ENCODE measurements at regions not wholly inside any gene's neighbourhood (a gene's known extent, or its start where the extent isn't known, plus 50 kb on each side); places are given as distances from the start of the nearest gene placed in this dataset.

GRCh38 chr13:39916330-39916729, 260.9 kb downstream of the COG6 start:
- CTCF ChIA-PET (ENCODE audit: low intra/inter-chr PET ratio), result no interaction called here
- TF ChIP-seq NCOA2 (IDR thresholded peaks at IDR 0.05; ENCODE audit: partially characterized antibody in 2 of 2), result no peak
- no peak for TF ChIP-seq CCNT2 (IDR thresholded peaks at IDR 0.05; ENCODE audit: borderline replicate concordance, extremely low read depth, insufficient read length, low read depth, low read length)
- TF ChIP-seq ZMIZ1 (IDR thresholded peaks at IDR 0.05; ENCODE audit: low read depth in 2 of 2, low read length in 2 of 2), result no peak
- TF ChIP-seq L3MBTL2 (IDR thresholded peaks at IDR 0.05), result no peak
- TF ChIP-seq CBFB (CRISPR knock-in tag; IDR thresholded peaks at IDR 0.05), result no peak
- TF ChIP-seq FOXJ2 (tag; IDR thresholded peaks at IDR 0.05), result no peak
- TF ChIP-seq ZNF217 (CRISPR knock-in tag; IDR thresholded peaks at IDR 0.05), result no peak
- TF ChIP-seq PURB (CRISPR knock-in tag; IDR thresholded peaks at IDR 0.05; ENCODE audit: low read depth), result no peak
- TF ChIP-seq ARID3B (CRISPR knock-in tag; IDR thresholded peaks at IDR 0.05; ENCODE audit: borderline replicate concordance), result no peak
- TF ChIP-seq KHSRP (IDR thresholded peaks at IDR 0.05), result no peak
- TF ChIP-seq YBX1 (IDR thresholded peaks at IDR 0.05), result no peak
- TF ChIP-seq ZNF41 (CRISPR knock-in tag; conservative IDR thresholded peaks at IDR 0.05), result no peak
- TF ChIP-seq C11orf30 (IDR thresholded peaks at IDR 0.05; ENCODE audit: low read depth), result no peak
- no peak for TF ChIP-seq SRSF7 (optimal IDR thresholded peaks at IDR 0.05; ENCODE audit: low read depth, low read length)
- no peak for TF ChIP-seq SRSF9 (IDR thresholded peaks at IDR 0.05; ENCODE audit: borderline replicate concordance, low read depth, low read length)
- no peak for TF ChIP-seq SMARCA4 (IDR thresholded peaks at IDR 0.05)

More at GRCh38 chr13:39916330-39916729, 260.9 kb downstream of the COG6 start:
- no peak overlapping the region for H3K4me2 ChIP-seq (ENCODE audit: insufficient read depth, low read length)
- H3K9ac ChIP-seq (ENCODE audit: insufficient read depth in 1 of 2, low read depth in 2 of 2, low read length in 2 of 2), result no peak overlapping the region
- H3K36me3 ChIP-seq (ENCODE audit: control insufficient read depth, insufficient read depth, low read length), result no peaks in the 10 kb centered on the region
- in situ Hi-C loops (cut with MboI), result no loop called here
- no peaks in the 10 kb centered on the region for H3K9me1 ChIP-seq (ENCODE audit: control insufficient read depth, insufficient read depth, low read length)
- H4K20me1 ChIP-seq (replicated peaks; ENCODE audit: control insufficient read depth, insufficient read depth, low read length), result no peaks in the 10 kb centered on the region
- BruUV-seq (replicated peaks), result no TSS peak
- WGBS (ENCODE audit: insufficient coverage, low coverage, missing lambda C conversion rate), result 0% methylated on average over 2 of the region's 2 CpGs
- H3K4me3 ChIP-seq, result no peak overlapping the region
- intact Hi-C loops (cut with micrococcal nuclease), result no loop called here
- H3K27me3 ChIP-seq (ENCODE audit: control insufficient read depth in 2 of 2, insufficient read depth in 2 of 2, low read length in 2 of 2), result no peaks in the 10 kb centered on the region
- POLR2A ChIA-PET, result no interaction called here
- ATAC-seq (no peak), FAIRE-seq (no peak), DNase-seq (ENCODE audit: extremely low read depth in 1 of 4, low spot score in 3 of 4) (no peak)
- no peaks in the 10 kb centered on the region for H3K9me3 ChIP-seq (replicated peaks; ENCODE audit: control insufficient read depth, insufficient read depth, low read depth, low read length)
- H2AFZ ChIP-seq (ENCODE audit: low read depth, low read length), result no peak overlapping the region
- H3K79me2 ChIP-seq (ENCODE audit: control insufficient read depth, insufficient read depth, low read length), result no peaks in the 10 kb centered on the region
- no peaks in the 10 kb centered on the region for H3K4me1 ChIP-seq (replicated peaks in 1 of 2; ENCODE audit: control insufficient read depth in 2 of 2, insufficient read depth in 2 of 2, low read length in 2 of 2)
- H3K27ac ChIP-seq (ENCODE audit: extremely low read depth, low read depth, low read length), result no peak overlapping the region
